ENCODE measurements at regions not wholly inside any gene's neighbourhood (a gene's known extent, or its start where the extent isn't known, plus 50 kb on each side); places are given as distances from the start of the nearest gene placed in this dataset.

GRCh38 chr13:109577191-109577700 is 209.1 kb downstream of the IRS2 start:
- Histone ChIP-seq H3K4me3 (no peak overlapping the region), H3K9me3 (no peaks in the 10 kb centered on the region), H3K4me1 (no peaks in the 10 kb centered on the region), H3K36me3 (no peaks in the 10 kb centered on the region), H3K27ac (no peak overlapping the region), H3K27me3 (no peaks in the 10 kb centered on the region)
- intact Hi-C loops (cut with DNase I), result no loop called here
- no peak for DNase-seq (ENCODE audit: extremely low spot score in 2 of 2)
- TF ChIP-seq POLR2AphosphoS5 (IDR thresholded peaks at IDR 0.05; ENCODE audit: insufficient read depth in 1 of 2, low read depth in 1 of 2) (no peak), POLR2A (IDR thresholded peaks at IDR 0.05) (no peak), CTCF (IDR thresholded peaks at IDR 0.05) (no peak)

DNA sequence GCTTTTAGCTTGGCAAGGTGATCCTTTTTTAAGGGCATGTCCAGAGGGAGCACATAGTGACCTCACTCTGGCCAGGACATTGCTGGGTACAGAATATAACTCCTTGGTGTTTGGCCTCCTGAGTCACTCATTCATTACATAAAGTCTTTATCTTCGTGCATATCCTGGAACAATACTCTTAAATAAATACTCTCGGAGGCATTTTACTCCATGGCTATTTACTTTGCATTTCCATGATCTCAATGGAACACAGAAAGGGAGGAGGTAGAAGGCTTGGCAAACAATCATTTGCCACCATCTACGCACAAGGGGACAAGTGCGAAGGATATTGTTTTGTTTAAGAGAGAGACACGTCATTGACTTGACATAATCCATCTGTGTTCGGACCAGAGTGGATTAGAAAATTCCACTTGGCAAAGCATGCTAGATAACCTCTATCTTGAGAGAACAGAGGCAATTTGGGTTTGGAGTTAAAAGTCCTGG is 210.0 kb downstream of the IRS2 start:
- intact Hi-C loops (cut with DNase I), result no loop called here
- H3K36me3 ChIP-seq, result no peaks in the 10 kb centered on the region
- H3K4me3 ChIP-seq, result no peak overlapping the region
- TF ChIP-seq POLR2AphosphoS5 (IDR thresholded peaks at IDR 0.05; ENCODE audit: insufficient read depth in 1 of 2, low read depth in 1 of 2) (no peak), POLR2A (IDR thresholded peaks at IDR 0.05) (no peak), CTCF (IDR thresholded peaks at IDR 0.05) (no peak)
- DNase-seq (ENCODE audit: extremely low spot score in 2 of 2), result no peak
- no peaks in the 10 kb centered on the region for H3K9me3 ChIP-seq
- H3K4me1 ChIP-seq, result no peaks in the 10 kb centered on the region
- H3K27me3 ChIP-seq, result no peaks in the 10 kb centered on the region
- H3K27ac ChIP-seq, result no peak overlapping the region

GRCh38 chr13:109575821-109576220 is 210.6 kb downstream of the IRS2 start:
- intact Hi-C loops (cut with DNase I), result no loop called here
- no peaks in the 10 kb centered on the region for H3K27me3 ChIP-seq
- no peaks in the 10 kb centered on the region for H3K9me3 ChIP-seq

DNA sequence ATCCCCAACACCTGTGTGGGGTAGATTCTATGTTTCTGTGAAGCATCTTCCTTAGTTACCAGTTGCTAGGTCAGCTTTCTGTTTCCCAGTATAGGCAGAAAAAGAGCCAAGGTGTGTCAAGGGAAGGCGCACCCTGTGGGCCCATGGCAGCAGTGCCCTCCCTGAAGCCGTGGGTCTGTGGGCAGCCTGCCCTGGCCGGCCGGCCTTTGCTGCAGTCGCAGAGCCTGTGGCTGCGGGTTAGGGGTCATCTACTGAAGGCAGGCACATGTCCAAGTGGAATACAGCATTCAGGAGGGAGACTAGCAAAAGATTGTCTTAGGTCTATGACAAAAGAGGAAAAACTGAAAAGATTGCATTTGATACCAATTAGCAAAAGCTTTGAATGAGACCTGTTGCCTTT is 214.0 kb downstream of the IRS2 start:
- no peaks in the 10 kb centered on the region for H3K9me3 ChIP-seq
- no peak overlapping the region for H3K4me3 ChIP-seq
- H3K36me3 ChIP-seq, result no peaks in the 10 kb centered on the region
- no peaks in the 10 kb centered on the region for H3K27me3 ChIP-seq
- no peak overlapping the region for H3K27ac ChIP-seq
- intact Hi-C loops (cut with DNase I), result no loop called here
- DNase-seq (ENCODE audit: extremely low spot score in 2 of 2), result no peak
- no peaks in the 10 kb centered on the region for H3K4me1 ChIP-seq
- no peak for TF ChIP-seq CTCF (IDR thresholded peaks at IDR 0.05)
- no peak for TF ChIP-seq POLR2A (IDR thresholded peaks at IDR 0.05)
- TF ChIP-seq POLR2AphosphoS5 (IDR thresholded peaks at IDR 0.05; ENCODE audit: insufficient read depth in 1 of 2, low read depth in 1 of 2), result no peak

More at GRCh38 chr13:109575821-109576220, 210.6 kb downstream of the IRS2 start:
- Histone ChIP-seq H3K4me1 (no peaks in the 10 kb centered on the region), H3K27ac (no peak overlapping the region), H3K36me3 (no peaks in the 10 kb centered on the region), H3K4me3 (no peak overlapping the region)
- no peak for DNase-seq (ENCODE audit: extremely low spot score in 2 of 2)
- TF ChIP-seq CTCF (IDR thresholded peaks at IDR 0.05) (no peak), POLR2A (IDR thresholded peaks at IDR 0.05) (no peak), POLR2AphosphoS5 (IDR thresholded peaks at IDR 0.05; ENCODE audit: insufficient read depth in 1 of 2, low read depth in 1 of 2) (no peak)

GRCh38 chr13:109569958-109570711 is 216.2 kb downstream of the IRS2 start:
- H3K27me3 ChIP-seq, result no peaks in the 10 kb centered on the region
- TF ChIP-seq CTCF (IDR thresholded peaks at IDR 0.05), result no peak
- TF ChIP-seq POLR2AphosphoS5 (IDR thresholded peaks at IDR 0.05; ENCODE audit: insufficient read depth in 1 of 2, low read depth in 1 of 2), result no peak
- no peak for TF ChIP-seq POLR2A (IDR thresholded peaks at IDR 0.05)
- intact Hi-C loops (cut with DNase I), result no loop called here
- DNase-seq (ENCODE audit: extremely low spot score in 2 of 2), result no peak
- H3K9me3 ChIP-seq, result no peaks in the 10 kb centered on the region
- H3K4me3 ChIP-seq, result no peak overlapping the region
- no peaks in the 10 kb centered on the region for H3K4me1 ChIP-seq
- H3K36me3 ChIP-seq, result no peaks in the 10 kb centered on the region
- no peak overlapping the region for H3K27ac ChIP-seq

Measured in vagina (tissue), 2 donors.